HEK293 (cell line): ENCODE measurements at regions not wholly inside any gene's neighbourhood (a gene's known extent, or its start where the extent isn't known, plus 50 kb on each side); places are given as distances from the start of the nearest gene placed in this dataset.

Experiments
- BCL11A ChIP-seq: fragments of 450-650 bp; formaldehyde crosslinking; IDR thresholded peaks from 2 replicates; pipeline ENCODE4 v1.5.1; 2016; ENCODE audit warnings: low read depth, missing biosample characterization, missing genetic modification characterization
- CTCF ChIP-seq: fragments of 450-650 bp; formaldehyde crosslinking; IDR thresholded peaks from 2 replicates; pipeline ENCODE4 v1.5.1; 2016; ENCODE audit warnings: missing biosample characterization, missing genetic modification characterization
- KLF7 ChIP-seq: fragments of 450-650 bp; formaldehyde crosslinking; IDR thresholded peaks from 2 replicates; pipeline ENCODE4 v1.5.1; 2016; ENCODE audit warnings: missing biosample characterization, missing genetic modification characterization, borderline replicate concordance
- REST ChIP-seq: fragments of 450-650 bp; formaldehyde crosslinking; IDR thresholded peaks from 2 replicates; pipeline ENCODE4 v1.5.1; 2016; ENCODE audit warnings: missing biosample characterization, missing genetic modification characterization
- ZBTB8A ChIP-seq: fragments of 450-650 bp; formaldehyde crosslinking; IDR thresholded peaks from 2 replicates; pipeline ENCODE4 v1.5.1; 2016; ENCODE audit warnings: missing biosample characterization, missing genetic modification characterization
- ZNF274 ChIP-seq, 2 experiments: fragments of 200-500 bp in 1 of 2; fragments of 450-650 bp in 1 of 2; sonication (Bioruptor generic) in 1 of 2; formaldehyde crosslinking in 1 of 2; IDR thresholded peaks; 2 replicates each; pipeline versions ENCODE4 v1.5.1 to v1.6.1; 2014 to 2016; ENCODE audit warnings: borderline replicate concordance in 1 of 2, inconsistent platforms in 1 of 2, low read length in 1 of 2, missing biosample characterization in 1 of 2, missing genetic modification characterization in 1 of 2
- ZNF76 ChIP-seq: fragments of 450-650 bp; formaldehyde crosslinking; IDR thresholded peaks from 2 replicates; pipeline ENCODE4; 2016; ENCODE audit warnings: low read depth, missing biosample characterization, missing genetic modification characterization, borderline replicate concordance

- no peak for TF ChIP-seq KLF7
- TF ChIP-seq CTCF (tag by site-specific recombination), result no peak
- TF ChIP-seq ZNF274 (IDR thresholded peaks at IDR 0.05; ENCODE audit: low read length), result no peak
- no peak for TF ChIP-seq ZNF274 (tag by site-specific recombination; IDR thresholded peaks at IDR 0.05; ENCODE audit: borderline replicate concordance)
- no peak for TF ChIP-seq REST
- no peak for TF ChIP-seq ZBTB8A
- no peak for TF ChIP-seq BCL11A (tag by site-specific recombination)
- no peak for TF ChIP-seq ZNF76
These were observed 73.9 kb upstream of the TNFSF4 start for GRCh38 chr1:173280899-173281660.
